ENCODE measurements at regions not wholly inside any gene's neighbourhood (a gene's known extent, or its start where the extent isn't known, plus 50 kb on each side); places are given as distances from the start of the nearest gene placed in this dataset.

DNA sequence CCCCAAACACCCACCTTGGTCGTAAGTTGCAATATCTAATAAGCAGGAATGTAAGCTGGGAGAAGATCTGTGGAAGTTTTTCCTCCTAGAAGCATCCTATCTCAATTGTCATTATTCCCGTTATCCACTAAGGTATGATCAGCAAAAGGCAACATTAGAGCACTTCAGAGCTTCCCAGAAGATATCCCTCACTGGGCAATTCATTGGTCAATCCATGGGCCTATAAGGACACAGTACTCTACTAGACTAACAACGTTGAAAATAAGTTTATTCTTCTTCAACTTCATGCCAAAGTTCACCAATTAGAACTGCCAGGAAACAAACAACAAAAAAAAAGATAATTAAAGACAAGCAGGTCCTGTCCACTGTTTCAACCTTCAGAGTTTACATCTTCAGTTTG is 433.0 kb upstream of the POU3F3 start:
- TF ChIP-seq EZH2 (IDR thresholded peaks at IDR 0.05) = no peak
- TF ChIP-seq POLR2AphosphoS5 (IDR thresholded peaks at IDR 0.05; ENCODE audit: borderline replicate concordance, low read depth, low read length) = no peak

All from SK-N-MC (cell line).